ENCODE measurements at regions not wholly inside any gene's neighbourhood (a gene's known extent, or its start where the extent isn't known, plus 50 kb on each side); places are given as distances from the start of the nearest gene placed in this dataset.

GRCh38 chr4:64715741-64716140 is 306.5 kb upstream of the TECRL start:
- no peak for TF ChIP-seq POLR2A (IDR thresholded peaks at IDR 0.05)
- no peak for TF ChIP-seq EP300 (IDR thresholded peaks at IDR 0.05)
- TF ChIP-seq, protein P1, sequence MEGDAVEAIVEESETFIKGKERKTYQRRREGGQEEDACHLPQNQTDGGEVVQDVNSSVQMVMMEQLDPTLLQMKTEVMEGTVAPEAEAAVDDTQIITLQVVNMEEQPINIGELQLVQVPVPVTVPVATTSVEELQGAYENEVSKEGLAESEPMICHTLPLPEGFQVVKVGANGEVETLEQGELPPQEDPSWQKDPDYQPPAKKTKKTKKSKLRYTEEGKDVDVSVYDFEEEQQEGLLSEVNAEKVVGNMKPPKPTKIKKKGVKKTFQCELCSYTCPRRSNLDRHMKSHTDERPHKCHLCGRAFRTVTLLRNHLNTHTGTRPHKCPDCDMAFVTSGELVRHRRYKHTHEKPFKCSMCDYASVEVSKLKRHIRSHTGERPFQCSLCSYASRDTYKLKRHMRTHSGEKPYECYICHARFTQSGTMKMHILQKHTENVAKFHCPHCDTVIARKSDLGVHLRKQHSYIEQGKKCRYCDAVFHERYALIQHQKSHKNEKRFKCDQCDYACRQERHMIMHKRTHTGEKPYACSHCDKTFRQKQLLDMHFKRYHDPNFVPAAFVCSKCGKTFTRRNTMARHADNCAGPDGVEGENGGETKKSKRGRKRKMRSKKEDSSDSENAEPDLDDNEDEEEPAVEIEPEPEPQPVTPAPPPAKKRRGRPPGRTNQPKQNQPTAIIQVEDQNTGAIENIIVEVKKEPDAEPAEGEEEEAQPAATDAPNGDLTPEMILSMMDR (IDR thresholded peaks at IDR 0.05) = no peak
